ENCODE measurements at regions not wholly inside any gene's neighbourhood (a gene's known extent, or its start where the extent isn't known, plus 50 kb on each side); places are given as distances from the start of the nearest gene placed in this dataset.
"Not testable (repeated sequence)": the region's sequence is repeated elsewhere in the genome, so short reads cannot be mapped to it uniquely, and the experiment has no call there.

DNA sequence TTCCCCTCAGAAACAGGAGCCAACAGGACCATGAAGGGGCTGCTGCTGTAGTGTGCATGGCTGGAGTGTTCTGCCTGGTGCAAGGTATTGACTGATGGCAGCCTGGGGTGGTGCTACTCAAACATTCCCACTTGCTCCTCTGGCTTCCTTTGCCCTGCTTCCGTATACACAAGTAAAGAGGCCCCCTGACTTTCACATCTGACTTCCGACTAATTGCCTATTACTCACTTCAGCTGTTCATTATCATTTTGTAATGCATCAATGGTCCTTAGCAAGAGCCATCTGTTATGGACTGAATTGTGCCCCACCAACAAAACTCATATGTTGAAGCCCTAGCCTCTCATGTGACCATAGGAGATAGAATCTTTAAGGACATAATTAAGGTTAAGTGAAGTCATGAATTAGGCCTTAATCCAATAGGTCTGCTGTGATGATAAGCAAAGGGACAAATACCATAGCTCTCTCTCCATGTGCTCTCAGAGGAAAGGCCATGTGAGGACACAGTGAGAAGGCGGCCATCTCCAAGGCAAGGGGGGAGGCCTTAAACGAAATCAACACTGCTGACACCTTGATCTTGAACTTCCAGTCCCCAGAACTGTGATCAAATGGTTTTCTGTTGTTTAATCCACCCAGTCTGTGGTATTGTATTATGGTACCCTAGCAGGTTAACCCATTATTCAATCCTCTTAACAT is 122.5 kb upstream of the CLNK start:
- Histone ChIP-seq H3K4me3 (ENCODE audit: low read depth, low read length) (no peak overlapping the region), H3K27ac (ENCODE audit: insufficient read depth, low read length, poor library complexity, severe bottlenecking) (no peak overlapping the region), H3K9me3 (ENCODE audit: control insufficient read depth in 2 of 2, low read length in 2 of 2) (peaks cover 0 to 1% of the 10 kb centered on the region in 2 experiments), H3K36me3 (ENCODE audit: control insufficient read depth, insufficient read depth, low read length) (no peaks in the 10 kb centered on the region), H3K4me1 (ENCODE audit: control insufficient read depth, insufficient read depth, low read length, poor library complexity, severe bottlenecking) (no peaks in the 10 kb centered on the region), H3K27me3 (ENCODE audit: control insufficient read depth, insufficient read depth, low read length) (no peaks in the 10 kb centered on the region)
- Mint-ChIP-seq H3K36me3 (no peaks in the 10 kb centered on the region), H3K27me3 (no peaks in the 10 kb centered on the region), H3K4me1 (no peaks in the 10 kb centered on the region), H3K27ac (no peak overlapping the region), H3K9me3 (peaks cover 0 to 7% (median 2%) of the 10 kb centered on the region in 7 donors), H3K4me3 (no peak overlapping the region)
- no peak for ATAC-seq (ENCODE audit: low read depth in 2 of 2)
- no peak for DNase-seq

DNA sequence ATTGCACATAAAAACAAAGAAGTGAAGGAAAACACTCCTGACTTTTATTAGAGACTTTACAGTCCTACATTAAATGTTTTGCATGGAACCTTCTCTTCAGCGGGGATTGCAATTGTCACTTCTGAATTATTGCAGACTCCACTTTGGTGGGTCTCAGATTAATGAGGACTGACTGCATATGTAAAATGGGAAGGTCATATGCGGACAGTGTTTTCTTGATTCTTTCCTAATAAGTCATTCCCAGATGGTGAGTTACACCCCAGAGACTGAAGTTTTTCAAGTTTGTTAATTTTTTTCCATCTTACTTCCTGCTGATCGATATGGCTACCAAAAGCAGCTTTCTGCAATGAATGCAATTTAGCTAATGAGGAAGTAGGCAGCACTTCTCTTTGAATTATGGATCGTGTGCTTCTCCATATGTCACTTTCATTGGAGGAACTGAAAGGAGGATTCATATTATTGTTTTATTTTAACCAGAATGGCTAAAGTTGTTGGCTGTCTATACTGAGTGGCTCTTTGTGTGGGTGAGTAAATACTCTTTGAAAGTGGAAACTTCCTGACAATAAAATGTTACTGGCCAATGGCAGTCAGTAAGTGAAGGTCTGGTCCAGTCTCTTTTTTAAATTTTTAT is 119.3 kb upstream of the CLNK start:
- DNase-seq (no peak), ATAC-seq (ENCODE audit: low read depth in 2 of 2) (no peak)
- Mint-ChIP-seq H3K9me3 (peaks cover 0 to 7% (median 2%) of the 10 kb centered on the region in 7 donors), H3K36me3 (no peaks in the 10 kb centered on the region), H3K27ac (no peak overlapping the region), H3K27me3 (no peaks in the 10 kb centered on the region), H3K4me1 (no peaks in the 10 kb centered on the region), H3K4me3 (no peak overlapping the region)
- Histone ChIP-seq H3K9me3 (ENCODE audit: control insufficient read depth in 2 of 2, low read length in 2 of 2) (no peaks in the 10 kb centered on the region), H3K36me3 (ENCODE audit: control insufficient read depth, insufficient read depth, low read length) (no peaks in the 10 kb centered on the region), H3K4me3 (ENCODE audit: low read depth, low read length) (no peak overlapping the region), H3K4me1 (ENCODE audit: control insufficient read depth, insufficient read depth, low read length, poor library complexity, severe bottlenecking) (no peaks in the 10 kb centered on the region), H3K27ac (ENCODE audit: insufficient read depth, low read length, poor library complexity, severe bottlenecking) (no peak overlapping the region), H3K27me3 (ENCODE audit: control insufficient read depth, insufficient read depth, low read length) (no peaks in the 10 kb centered on the region)

DNA sequence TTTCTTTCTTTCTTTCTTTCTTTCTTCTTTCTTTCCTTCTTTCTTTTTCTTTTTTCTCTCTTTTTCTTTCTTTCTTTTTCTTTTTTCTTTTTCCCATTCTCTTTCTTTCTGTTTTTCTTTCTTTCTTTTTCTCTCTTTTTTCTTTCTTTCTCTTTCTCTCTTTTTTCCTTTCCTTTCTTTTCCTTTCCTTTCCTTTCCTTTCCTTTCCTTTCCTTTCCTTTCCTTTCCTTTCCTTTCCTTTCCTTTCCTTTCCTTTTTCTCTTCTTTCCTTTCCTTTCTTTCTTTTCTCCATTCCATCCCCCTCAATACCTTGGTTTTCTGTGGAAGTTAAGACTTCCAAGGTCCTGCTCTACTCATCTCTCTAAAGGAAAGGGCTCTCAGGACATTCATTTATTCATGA is 102.8 kb upstream of the CLNK start:
- H3K36me3 ChIP-seq (ENCODE audit: control insufficient read depth, insufficient read depth, low read length): no peaks in the 10 kb centered on the region

DNA sequence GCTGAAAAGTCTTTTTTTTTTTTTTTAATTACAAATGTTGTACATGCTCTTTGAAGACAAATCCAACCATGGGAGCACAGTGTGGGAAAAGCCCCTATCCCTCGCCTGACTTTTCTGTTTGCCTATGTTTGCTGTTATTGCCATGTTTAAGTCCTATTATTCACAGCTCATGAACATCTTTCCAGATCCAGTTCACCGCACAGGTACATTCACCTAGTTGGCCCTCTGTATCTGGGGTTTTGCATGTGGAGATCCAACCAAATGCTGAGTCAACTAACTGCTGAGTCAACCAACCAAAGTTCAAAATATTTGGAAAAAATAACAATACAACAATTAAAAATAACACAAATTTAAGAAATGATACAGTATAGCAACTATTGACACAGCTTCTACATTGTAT is 100.1 kb upstream of the CLNK start:
- no peak for ATAC-seq (ENCODE audit: low read depth in 2 of 2)
- peaks cover 0 to 2% (median 0%) of the 10 kb centered on the region in 4 donors for H3K4me1 Mint-ChIP-seq
- no peaks in the 10 kb centered on the region for H3K36me3 ChIP-seq (ENCODE audit: control insufficient read depth, insufficient read depth, low read length)
- H3K9me3 ChIP-seq (ENCODE audit: control insufficient read depth in 2 of 2, low read length in 2 of 2): no peaks in the 10 kb centered on the region
- peaks cover 0 to 4% (median 0%) of the 10 kb centered on the region in 7 donors for H3K9me3 Mint-ChIP-seq
- H3K4me3 ChIP-seq (ENCODE audit: low read depth, low read length): no peak overlapping the region
- no peak overlapping the region for H3K27ac Mint-ChIP-seq
- H3K4me3 Mint-ChIP-seq: no peak overlapping the region
- H3K4me1 ChIP-seq (ENCODE audit: control insufficient read depth, insufficient read depth, low read length, poor library complexity, severe bottlenecking): no peaks in the 10 kb centered on the region
- H3K27ac ChIP-seq (ENCODE audit: insufficient read depth, low read length, poor library complexity, severe bottlenecking): no peak overlapping the region
- no peaks in the 10 kb centered on the region for H3K27me3 ChIP-seq (ENCODE audit: control insufficient read depth, insufficient read depth, low read length)
- no peak for DNase-seq
- no peaks in the 10 kb centered on the region for H3K27me3 Mint-ChIP-seq
- no peaks in the 10 kb centered on the region for H3K36me3 Mint-ChIP-seq

More for the DNA sequence above, 102.8 kb upstream of the CLNK start:
- Histone ChIP-seq H3K4me3 (ENCODE audit: low read depth, low read length) (no peak overlapping the region), H3K27me3 (ENCODE audit: control insufficient read depth, insufficient read depth, low read length) (no peaks in the 10 kb centered on the region), H3K27ac (ENCODE audit: insufficient read depth, low read length, poor library complexity, severe bottlenecking) (no peak overlapping the region), H3K9me3 (ENCODE audit: control insufficient read depth in 2 of 2, low read length in 2 of 2) (no peaks in the 10 kb centered on the region), H3K4me1 (ENCODE audit: control insufficient read depth, insufficient read depth, low read length, poor library complexity, severe bottlenecking) (no peaks in the 10 kb centered on the region)
- ATAC-seq (ENCODE audit: low read depth in 2 of 2) (no peak), DNase-seq (no peak)
- H3K4me3 Mint-ChIP-seq: no peak overlapping the region
- H3K27ac Mint-ChIP-seq: no peak overlapping the region
- peaks cover 0 to 2% (median 0%) of the 10 kb centered on the region in 4 donors for H3K4me1 Mint-ChIP-seq
- no peaks in the 10 kb centered on the region for H3K27me3 Mint-ChIP-seq
- peaks cover 0 to 4% (median 0%) of the 10 kb centered on the region in 7 donors for H3K9me3 Mint-ChIP-seq
- H3K36me3 Mint-ChIP-seq: no peaks in the 10 kb centered on the region

DNA sequence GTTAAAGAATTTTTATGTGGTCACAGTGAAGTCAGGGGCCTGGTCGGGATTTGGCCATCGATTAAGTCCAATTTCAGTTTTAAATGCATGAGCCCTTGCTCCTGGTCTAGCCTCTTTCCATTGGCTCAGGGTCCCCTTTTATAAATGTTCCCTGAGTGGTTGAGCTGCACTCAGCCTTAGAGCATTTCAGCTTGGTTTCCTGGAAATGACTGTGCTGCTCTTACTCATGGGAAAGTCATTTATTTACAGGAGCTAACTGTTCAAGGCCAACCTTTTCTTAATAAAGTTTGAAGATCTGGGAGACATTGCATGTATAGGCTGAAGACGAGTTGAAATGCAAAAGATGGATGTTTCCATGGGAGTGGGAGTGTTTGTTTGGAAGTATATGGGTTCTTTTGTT is 98.8 kb upstream of the CLNK start:
- DNase-seq (no peak), ATAC-seq (ENCODE audit: low read depth in 2 of 2) (no peak)
- H3K9me3 Mint-ChIP-seq: peaks cover 0 to 4% (median under 1%) of the 10 kb centered on the region in 7 donors
- Histone ChIP-seq H3K4me3 (ENCODE audit: low read depth, low read length) (no peak overlapping the region), H3K4me1 (ENCODE audit: control insufficient read depth, insufficient read depth, low read length, poor library complexity, severe bottlenecking) (no peaks in the 10 kb centered on the region), H3K9me3 (ENCODE audit: control insufficient read depth in 2 of 2, low read length in 2 of 2) (no peaks in the 10 kb centered on the region), H3K27me3 (ENCODE audit: control insufficient read depth, insufficient read depth, low read length) (no peaks in the 10 kb centered on the region), H3K27ac (ENCODE audit: insufficient read depth, low read length, poor library complexity, severe bottlenecking) (no peak overlapping the region), H3K36me3 (ENCODE audit: control insufficient read depth, insufficient read depth, low read length) (no peaks in the 10 kb centered on the region)
- H3K27ac Mint-ChIP-seq: no peak overlapping the region
- H3K4me1 Mint-ChIP-seq: peaks cover 0 to 2% (median 0%) of the 10 kb centered on the region in 4 donors
- no peak overlapping the region for H3K4me3 Mint-ChIP-seq
- H3K36me3 Mint-ChIP-seq: no peaks in the 10 kb centered on the region
- H3K27me3 Mint-ChIP-seq: no peaks in the 10 kb centered on the region

GRCh38 chr4:10781805-10782204 is 97.2 kb upstream of the CLNK start:
- DNase-seq (no peak), ATAC-seq (ENCODE audit: low read depth in 2 of 2) (no peak)
- no peaks in the 10 kb centered on the region for H3K27me3 ChIP-seq (ENCODE audit: control insufficient read depth, insufficient read depth, low read length)
- Mint-ChIP-seq H3K9me3 (peaks cover 0 to 4% (median 1%) of the 10 kb centered on the region in 7 donors), H3K27me3 (no peaks in the 10 kb centered on the region), H3K4me1 (peaks cover 0 to 2% (median 0%) of the 10 kb centered on the region in 4 donors), H3K4me3 (no peak overlapping the region), H3K36me3 (no peaks in the 10 kb centered on the region), H3K27ac (no peak overlapping the region)
- no peak overlapping the region for H3K4me3 ChIP-seq (ENCODE audit: low read depth, low read length)
- no peaks in the 10 kb centered on the region for H3K4me1 ChIP-seq (ENCODE audit: control insufficient read depth, insufficient read depth, low read length, poor library complexity, severe bottlenecking)
- no peak overlapping the region for H3K27ac ChIP-seq (ENCODE audit: insufficient read depth, low read length, poor library complexity, severe bottlenecking)
- no peaks in the 10 kb centered on the region for H3K9me3 ChIP-seq (ENCODE audit: control insufficient read depth in 2 of 2, low read length in 2 of 2)
- H3K36me3 ChIP-seq (ENCODE audit: control insufficient read depth, insufficient read depth, low read length): no peaks in the 10 kb centered on the region

GRCh38 chr4:10780803-10781202 is 96.2 kb upstream of the CLNK start:
- H3K36me3 ChIP-seq (ENCODE audit: control insufficient read depth, insufficient read depth, low read length); H3K9me3 Mint-ChIP-seq; H3K27ac ChIP-seq (ENCODE audit: insufficient read depth, low read length, poor library complexity, severe bottlenecking); H3K4me3 Mint-ChIP-seq; H3K9me3 ChIP-seq (ENCODE audit: control insufficient read depth in 2 of 2, low read length in 2 of 2); DNase-seq; H3K27me3 Mint-ChIP-seq; H3K36me3 Mint-ChIP-seq; H3K27me3 ChIP-seq (ENCODE audit: control insufficient read depth, insufficient read depth, low read length); H3K4me1 ChIP-seq (ENCODE audit: control insufficient read depth, insufficient read depth, low read length, poor library complexity, severe bottlenecking); H3K27ac Mint-ChIP-seq; H3K4me3 ChIP-seq (ENCODE audit: low read depth, low read length); H3K4me1 Mint-ChIP-seq; ATAC-seq (ENCODE audit: low read depth in 2 of 2): not testable (repeated sequence)

GRCh38 chr4:10775132-10775531 is 90.6 kb upstream of the CLNK start:
- H3K27ac ChIP-seq (ENCODE audit: insufficient read depth, low read length, poor library complexity, severe bottlenecking); H3K4me3 ChIP-seq (ENCODE audit: low read depth, low read length); H3K36me3 Mint-ChIP-seq; H3K9me3 ChIP-seq (ENCODE audit: control insufficient read depth in 2 of 2, low read length in 2 of 2); H3K27me3 Mint-ChIP-seq; ATAC-seq (ENCODE audit: low read depth in 2 of 2); H3K9me3 Mint-ChIP-seq; H3K27me3 ChIP-seq (ENCODE audit: control insufficient read depth, insufficient read depth, low read length); DNase-seq; H3K4me3 Mint-ChIP-seq; H3K36me3 ChIP-seq (ENCODE audit: control insufficient read depth, insufficient read depth, low read length); H3K27ac Mint-ChIP-seq; H3K4me1 ChIP-seq (ENCODE audit: control insufficient read depth, insufficient read depth, low read length, poor library complexity, severe bottlenecking): not testable (repeated sequence)
- peaks cover 0 to 17% (median 4%) of the 10 kb centered on the region in 4 donors for H3K4me1 Mint-ChIP-seq
